Stimulated activated CD8-positive, alpha-beta memory T cell treated with anti-CD3 and anti-CD28 coated beads, Interleukin-4, amount 100 ng/mL, for 1 hour (primary cell): ENCODE measurements at regions not wholly inside any gene's neighbourhood (a gene's known extent, or its start where the extent isn't known, plus 50 kb on each side); places are given as distances from the start of the nearest gene placed in this dataset.

ENCODE experiments used
- DNase-seq, 2 donors: peaks; one replicate each; pipeline ENCODE4 v3.0.0-alpha.2; 2020; ENCODE audit warnings: low read depth in 2 of 2, low spot score in 1 of 2

DNA sequence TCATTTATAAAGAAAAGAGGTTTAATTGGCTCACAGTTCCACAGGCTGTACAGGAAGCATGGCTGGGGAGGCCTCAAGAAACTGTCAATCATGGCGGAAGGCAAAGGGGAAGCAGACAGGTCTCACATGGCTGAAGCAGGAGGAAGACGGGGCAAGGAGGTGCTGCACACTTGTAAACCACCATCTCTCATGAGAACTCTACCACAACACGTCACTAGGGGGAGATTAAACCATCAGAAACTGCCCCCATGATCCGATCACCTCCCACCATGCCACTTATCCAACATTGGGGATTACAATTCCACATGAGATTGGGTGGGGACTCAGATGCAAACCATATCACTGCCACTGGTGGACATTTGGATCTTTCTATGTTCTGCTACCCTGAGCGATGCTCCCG is 351.4 kb downstream of the NPHP4 start:
- no peak for DNase-seq

- no peak for DNase-seq
Measured at GRCh38 chr1:5639106-5639722, 353.0 kb downstream of the NPHP4 start.

DNA sequence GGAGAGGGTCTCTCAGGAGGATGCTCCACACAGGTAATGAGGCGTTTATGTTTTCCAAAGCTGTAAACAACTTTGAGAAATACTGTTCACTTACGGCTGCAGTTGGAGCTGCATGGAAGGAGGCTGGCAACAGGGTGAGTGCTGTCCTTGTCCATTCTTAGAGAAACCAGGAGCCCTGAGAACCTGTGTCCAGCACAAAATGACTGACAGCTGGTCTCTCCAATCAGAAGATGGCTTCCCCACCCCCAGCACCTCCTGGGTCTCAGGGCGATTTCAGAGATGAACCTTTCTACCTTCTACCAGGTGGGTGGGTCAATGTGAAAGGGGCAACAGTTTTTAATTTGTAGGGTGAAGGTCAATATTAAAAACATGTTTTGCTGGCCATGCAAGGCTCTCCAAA is 353.6 kb downstream of the NPHP4 start:
- no peak for DNase-seq

- no peak for DNase-seq
Measured at GRCh38 chr1:5637171-5637570, 355.1 kb downstream of the NPHP4 start.

- DNase-seq, result no peak
Measured at GRCh38 chr1:5634893-5635292, 357.3 kb downstream of the NPHP4 start.

DNA sequence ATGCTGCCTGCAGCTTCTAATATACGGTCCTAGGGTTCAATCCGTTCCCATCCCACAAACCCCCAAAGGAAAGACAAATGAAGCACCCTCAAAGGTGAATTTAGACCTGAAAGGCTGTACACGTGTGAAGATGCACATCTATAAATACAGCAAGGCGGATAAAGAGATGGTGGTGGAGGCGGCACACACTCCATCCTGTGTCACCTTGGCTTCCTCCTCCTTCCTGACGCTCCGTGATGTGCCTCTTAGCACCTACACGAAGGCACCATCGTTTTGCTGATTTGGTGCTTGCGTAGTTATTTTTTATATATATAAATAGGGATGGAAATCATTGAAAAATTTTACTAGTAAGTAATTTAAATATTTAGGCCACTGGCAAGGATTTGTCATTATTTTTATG is 359.4 kb downstream of the NPHP4 start:
- no peak for DNase-seq

DNA sequence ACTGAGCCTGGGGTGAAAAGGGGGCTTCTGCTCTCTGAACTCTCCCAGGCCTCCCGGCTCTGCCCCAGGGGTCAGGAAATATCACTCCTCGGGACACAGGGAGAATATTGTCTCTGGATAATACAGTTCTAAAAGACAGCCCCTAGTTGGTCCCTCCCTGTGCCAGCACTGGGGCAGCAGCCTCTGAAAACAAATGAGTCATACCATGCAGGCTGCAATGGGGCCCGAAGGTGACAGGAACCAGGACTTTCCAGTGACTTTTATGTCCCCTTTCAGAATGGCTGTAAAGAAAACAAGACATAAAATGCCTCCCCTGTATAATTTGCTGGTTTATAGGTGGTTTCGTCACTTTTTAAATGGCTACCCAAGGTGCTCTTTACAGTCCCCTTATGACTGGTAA is 360.0 kb downstream of the NPHP4 start:
- no peak for DNase-seq

- no peak for DNase-seq
Measured at GRCh38 chr1:5628416-5628815, 363.8 kb downstream of the NPHP4 start.

DNA sequence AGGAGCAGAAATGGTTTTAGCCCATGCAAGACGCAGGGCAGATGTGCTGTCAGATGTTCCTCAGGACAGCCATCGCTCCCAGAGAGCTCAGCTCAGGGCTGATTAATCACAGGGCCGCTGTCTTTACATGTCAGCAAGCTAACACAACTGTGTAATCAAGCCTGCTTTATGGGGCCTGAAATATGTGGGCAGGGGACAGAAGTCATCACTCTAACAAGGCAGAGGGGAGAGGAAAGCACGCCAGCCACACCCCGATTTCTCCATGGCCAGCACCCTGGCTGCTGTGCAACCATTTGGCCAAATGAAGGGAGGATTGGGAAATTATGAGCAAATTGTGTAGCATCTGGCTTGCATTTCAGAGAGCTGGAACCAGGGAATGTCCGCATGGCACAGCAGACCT is 368.8 kb downstream of the NPHP4 start:
- no peak for DNase-seq

DNA sequence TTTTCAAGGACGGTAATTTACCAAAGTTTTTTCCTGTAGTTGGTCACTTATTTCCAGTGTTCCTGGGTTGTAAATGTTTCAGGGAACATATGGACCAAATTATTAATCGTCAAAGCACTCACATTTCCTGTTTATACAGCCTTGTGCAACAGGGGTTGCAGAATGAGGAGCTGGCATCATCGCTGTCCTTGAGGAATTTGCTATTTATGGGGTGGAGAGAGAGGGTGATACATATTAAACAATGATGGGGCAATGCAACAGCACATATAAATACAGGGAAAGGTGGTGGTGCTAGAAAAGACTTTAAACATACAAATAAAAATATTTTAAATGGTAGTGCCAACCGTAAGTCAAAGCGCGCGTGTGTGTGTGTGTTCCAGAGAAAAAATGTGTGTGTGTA is 369.8 kb downstream of the NPHP4 start:
- no peak for DNase-seq

DNA sequence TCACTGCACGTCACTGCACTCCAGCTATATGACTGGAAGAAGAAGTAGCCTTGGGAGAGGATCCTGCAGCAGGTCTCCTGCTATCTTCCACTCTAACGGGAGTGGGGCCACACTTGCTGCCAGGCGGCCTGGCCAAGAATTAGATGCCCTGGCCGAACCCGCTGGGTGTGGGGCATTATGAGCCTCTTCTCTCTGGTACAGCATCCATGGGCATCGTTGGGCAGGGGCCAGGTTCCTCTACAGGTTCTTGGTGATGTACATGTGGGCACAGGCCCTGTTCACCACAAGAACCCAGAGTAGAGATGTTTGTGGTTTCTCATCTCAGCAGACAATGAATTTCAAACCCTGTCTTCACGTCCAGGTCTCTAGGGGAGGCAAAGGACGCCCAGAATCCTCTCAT is 370.5 kb downstream of the NPHP4 start:
- DNase-seq, result no peak

GRCh38 chr1:5620997-5621396 is 371.2 kb downstream of the NPHP4 start:
- DNase-seq, result no peak

DNA sequence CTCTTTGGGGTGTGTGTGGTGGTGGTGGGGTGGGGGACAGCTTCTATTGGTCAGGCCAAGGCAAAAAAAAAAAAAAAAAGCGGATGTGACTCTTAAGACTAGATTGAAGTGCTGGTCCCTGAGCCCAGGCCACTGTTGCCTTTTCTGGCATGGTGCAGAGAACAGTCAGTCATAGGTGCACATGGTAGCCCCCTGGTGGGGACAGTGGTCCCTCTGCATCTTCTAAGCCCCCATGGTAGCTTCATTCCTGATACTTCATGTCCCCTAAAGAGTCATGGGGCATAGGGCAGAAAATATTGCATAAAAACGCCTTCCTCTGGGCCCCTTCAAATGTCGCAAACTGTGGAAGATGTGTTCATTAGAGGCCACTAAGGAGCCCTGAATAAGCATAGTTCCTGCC is 371.8 kb downstream of the NPHP4 start:
- no peak for DNase-seq

DNA sequence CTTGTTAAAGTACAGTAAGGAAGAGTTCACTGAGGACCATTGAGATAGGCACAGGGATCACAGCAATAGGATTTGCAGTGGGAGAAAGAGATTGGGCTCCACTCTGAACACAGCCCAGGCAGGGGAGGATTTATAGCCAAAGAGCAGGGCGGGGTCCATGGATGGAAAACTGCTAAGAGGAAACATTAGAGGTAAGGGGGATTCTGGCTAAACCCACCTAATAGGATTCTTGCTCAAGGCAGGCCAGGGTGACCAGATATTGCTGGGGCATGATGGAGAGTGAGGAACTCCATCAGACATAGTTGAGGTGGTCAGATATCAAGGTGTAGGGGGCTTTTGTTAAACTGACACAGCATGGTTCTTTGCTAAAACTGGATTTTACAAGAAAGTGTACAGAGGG is 372.8 kb downstream of the NPHP4 start:
- DNase-seq, result no peak

DNA sequence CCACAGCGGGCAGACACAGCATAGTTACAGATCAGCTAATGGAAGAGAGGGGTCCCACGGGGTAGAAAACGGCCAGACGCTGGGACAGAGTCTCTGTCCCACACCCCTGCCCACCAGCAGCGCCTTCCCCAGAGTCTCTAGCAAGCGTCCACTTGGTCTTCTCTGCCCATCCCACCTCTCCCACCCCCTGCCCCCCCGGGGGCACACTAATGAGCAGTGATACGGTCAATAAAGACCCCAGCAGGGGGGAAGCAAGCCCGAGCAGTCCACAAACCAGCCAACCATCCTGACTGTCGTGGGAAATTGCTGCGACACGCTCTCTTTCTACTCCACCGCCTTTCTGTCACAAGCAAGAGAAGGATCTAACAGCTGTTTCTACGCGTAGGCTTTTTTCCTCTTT is 374.7 kb downstream of the NPHP4 start:
- DNase-seq, result no peak

DNA sequence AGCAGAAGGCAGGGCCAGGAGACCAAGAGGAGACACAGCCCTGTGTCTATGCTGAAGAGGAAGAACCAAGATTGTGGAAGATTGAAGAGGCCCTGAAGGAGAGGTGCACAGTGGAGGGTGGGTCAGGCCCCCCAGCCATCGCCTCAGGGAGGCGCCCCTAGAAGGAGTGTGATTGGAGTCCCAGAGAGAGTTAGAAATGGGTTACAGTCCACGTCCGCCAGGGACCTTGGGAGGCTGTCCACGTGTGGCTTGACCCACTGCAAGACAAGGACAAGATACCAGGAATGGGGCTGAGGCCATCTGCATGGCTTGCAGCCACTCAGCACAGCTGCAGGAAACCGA is 375.1 kb downstream of the NPHP4 start:
- DNase-seq, result no peak

DNA sequence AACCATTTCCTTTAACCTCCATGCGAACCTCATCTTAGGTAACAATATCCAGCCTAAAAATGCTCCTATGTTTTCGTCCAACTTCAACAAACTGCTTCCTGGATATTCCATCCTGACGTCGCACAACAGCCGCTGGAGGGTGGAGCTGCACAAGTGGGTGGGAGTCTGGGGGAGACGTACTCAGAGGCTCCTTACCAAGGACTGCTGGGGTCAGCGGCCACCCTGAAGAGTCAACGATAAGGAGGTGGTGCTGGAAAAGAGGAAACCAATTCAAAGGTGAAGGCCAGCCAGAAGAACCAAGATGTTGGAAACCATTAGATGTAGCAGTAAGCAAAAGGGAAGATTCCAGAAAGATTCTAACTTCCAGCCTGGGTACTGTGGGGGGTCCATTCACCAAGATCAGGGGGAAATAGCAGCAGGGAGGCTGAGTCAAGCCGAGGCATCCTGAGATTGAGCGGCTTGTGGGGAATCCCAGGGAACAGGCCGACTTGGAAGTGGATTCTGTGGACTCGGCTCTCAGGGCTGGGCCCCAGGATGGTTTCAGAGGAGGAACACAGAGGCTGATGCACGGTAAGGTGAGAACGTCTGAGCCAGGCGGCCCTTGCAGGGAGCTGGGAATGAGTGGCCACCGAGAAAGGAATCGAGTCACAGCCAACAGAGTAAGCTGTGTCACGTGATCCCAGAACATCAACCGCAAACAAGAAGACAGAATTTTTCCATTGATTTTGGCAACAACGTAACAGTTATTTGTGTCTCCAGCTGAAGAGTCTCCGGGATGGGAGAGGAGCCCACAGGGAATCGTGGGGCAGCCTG is 375.7 kb downstream of the NPHP4 start:
- DNase-seq, result no peak

DNA sequence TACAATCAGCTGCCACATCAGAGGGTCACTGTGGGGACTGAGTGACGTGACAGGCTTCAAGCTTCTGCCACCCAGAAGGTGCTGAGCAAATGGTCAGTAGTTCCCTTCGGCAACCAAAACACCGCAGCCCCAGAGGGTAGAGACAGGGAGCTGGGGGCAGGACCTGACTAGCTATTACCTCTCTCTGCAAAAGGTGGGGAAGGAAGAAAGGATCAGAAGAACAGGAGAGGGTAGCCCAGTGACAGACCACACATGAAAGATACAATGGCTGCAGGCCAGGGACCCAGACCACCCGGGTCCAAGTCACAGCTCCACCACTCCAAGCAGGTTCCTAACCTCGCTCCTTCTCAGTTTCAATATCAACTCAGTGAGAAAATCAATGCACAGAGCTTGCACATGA is 377.1 kb downstream of the NPHP4 start:
- no peak for DNase-seq

DNA sequence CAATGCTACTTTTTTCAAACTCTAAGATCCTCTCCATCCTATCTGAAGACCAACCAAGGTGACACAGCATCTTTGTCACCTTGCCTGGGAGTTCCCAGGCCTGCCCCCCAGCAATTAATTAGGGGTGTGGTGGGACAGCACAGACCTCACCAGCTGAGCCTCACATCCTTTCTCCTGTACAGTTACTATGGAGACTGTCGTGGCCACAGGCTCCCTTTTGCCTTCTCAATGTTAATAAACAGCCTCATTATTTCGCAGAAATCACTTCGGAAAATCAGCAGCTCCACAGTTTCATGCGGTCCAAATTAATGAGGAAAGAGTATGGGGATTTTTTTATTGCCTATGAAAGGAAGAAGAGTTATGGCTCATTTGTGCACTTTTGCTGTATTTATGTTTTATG is 378.3 kb downstream of the NPHP4 start:
- no peak for DNase-seq

GRCh38 chr1:5611851-5612250 is 380.4 kb downstream of the NPHP4 start:
- DNase-seq, result no peak

DNA sequence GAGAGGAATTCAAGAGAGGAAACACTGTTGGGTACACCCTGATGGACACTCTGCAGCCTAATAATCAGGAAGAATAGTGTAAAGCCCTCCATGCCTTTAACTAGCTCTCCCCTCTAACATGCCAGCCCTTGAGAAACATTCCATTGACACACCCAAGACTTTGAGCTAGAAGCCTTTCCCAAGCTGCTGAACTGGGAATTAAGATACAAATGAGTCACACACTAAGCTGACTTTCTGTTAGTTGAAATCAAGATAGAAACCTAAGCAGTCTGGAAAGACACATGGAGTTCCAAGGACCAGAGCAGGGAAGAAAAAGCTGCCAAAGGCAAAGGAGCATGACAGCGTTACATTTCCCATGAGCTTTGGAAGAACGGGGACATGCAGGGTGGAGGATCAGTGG is 380.8 kb downstream of the NPHP4 start:
- no peak for DNase-seq

GRCh38 chr1:5610432-5610831 is 381.8 kb downstream of the NPHP4 start:
- no peak for DNase-seq
